K562 (cell line): ENCODE measurements at regions not wholly inside any gene's neighbourhood (a gene's known extent, or its start where the extent isn't known, plus 50 kb on each side); places are given as distances from the start of the nearest gene placed in this dataset.

ENCODE experiments used
- ATF7 ChIP-seq: fragments of 450-650 bp; IDR thresholded peaks from 2 replicates; pipeline ENCODE4 v1.7.1; 2014; ENCODE audit warnings: mild to moderate bottlenecking, moderate library complexity
- CC2D1A ChIP-seq: fragments of 450-650 bp; IDR thresholded peaks from 2 replicates; pipeline ENCODE4 v1.6.1; 2017; ENCODE audit warnings: mild to moderate bottlenecking
- CTCF ChIP-seq, 3 experiments: IDR thresholded peaks in 2 of 3; conservative IDR thresholded peaks in 1 of 3; 2 replicates each; pipeline ENCODE4 v1.5.1; 2011 to 2012; ENCODE audit warnings: low read length in 3 of 3, mild to moderate bottlenecking in 3 of 3, control low read depth in 2 of 3, improper control_type of control experiment in 1 of 3, inconsistent platforms in 1 of 3, low read depth in 1 of 3, mixed read lengths in 1 of 3, moderate library complexity in 1 of 3; ENCODE audit not compliant: insufficient read depth in 2 of 3
- FOSL1 ChIP-seq: fragments of 200-800 bp; sonication (Bioruptor generic); conservative IDR thresholded peaks from 2 replicates; pipeline ENCODE4 v1.6.1; 2016; ENCODE audit warnings: missing genetic modification characterization, missing compliant biosample characterization
- HDAC8 ChIP-seq: fragments of 450-650 bp; IDR thresholded peaks from 2 replicates; pipeline ENCODE4 v1.6.1; 2016; ENCODE audit warnings: mild to moderate bottlenecking, missing genetic modification characterization, moderate library complexity, missing compliant biosample characterization
- HLTF ChIP-seq: fragments of 450-650 bp; IDR thresholded peaks from 2 replicates; pipeline ENCODE4 v1.6.1; 2016
- HNRNPH1 ChIP-seq: fragments of 200-400 bp; formaldehyde crosslinking; optimal IDR thresholded peaks from 2 replicates; pipeline ENCODE3; 2017; ENCODE audit warnings: low read depth, mild to moderate bottlenecking, low read length, moderate library complexity
- MAFF ChIP-seq: IDR thresholded peaks from 2 replicates; pipeline ENCODE4 v1.6.1; 2012; ENCODE audit warnings: low read length, improper control_type of control experiment
- MAZ ChIP-seq, 2 experiments: fragments of 450-650 bp in 1 of 2; sonication (generic) in 1 of 2; formaldehyde crosslinking; IDR thresholded peaks in 1 of 2; conservative IDR thresholded peaks in 1 of 2; 2 replicates each; pipeline versions ENCODE4 v1.4.0 to v1.5.0; 2020; ENCODE audit warnings: mild to moderate bottlenecking in 1 of 2, missing genetic modification reagents in 1 of 2
- NR1H2 ChIP-seq: sonication (generic); formaldehyde crosslinking; IDR thresholded peaks from 2 replicates; pipeline ENCODE4 v1.4.0; 2020; ENCODE audit warnings: mild to moderate bottlenecking, missing genetic modification reagents
- NR2C1 ChIP-seq, 2 experiments: fragments of 450-650 bp; IDR thresholded peaks; 2 replicates each; pipeline ENCODE4 v1.6.1; 2017; ENCODE audit warnings: mild to moderate bottlenecking in 2 of 2, antibody characterized with exemption in 1 of 2, inconsistent platforms in 1 of 2, missing compliant biosample characterization in 1 of 2, missing genetic modification characterization in 1 of 2
- PBX2 ChIP-seq, 2 experiments: IDR thresholded peaks in 1 of 2; conservative IDR thresholded peaks in 1 of 2; 2 replicates each; pipeline ENCODE4 v1.6.1; 2016; ENCODE audit warnings: low read depth in 2 of 2, mild to moderate bottlenecking in 1 of 2, missing compliant biosample characterization in 1 of 2, missing genetic modification characterization in 1 of 2, moderate library complexity in 1 of 2
- RCOR1 ChIP-seq, 2 experiments: IDR thresholded peaks; 2 replicates each; pipeline ENCODE4 v1.6.1; 2012; ENCODE audit warnings: low read depth in 2 of 2, low read length in 2 of 2, borderline replicate concordance in 1 of 2, improper control_type of control experiment in 1 of 2
- SRSF9 ChIP-seq: fragments of 200-400 bp; formaldehyde crosslinking; IDR thresholded peaks from 2 replicates; pipeline ENCODE4 v1.6.1; 2017; ENCODE audit warnings: low read depth, low read length, borderline replicate concordance
- TEAD4 ChIP-seq, 2 experiments: sonication (generic) in 1 of 2; formaldehyde crosslinking in 1 of 2; IDR thresholded peaks; 2 replicates each; pipeline versions ENCODE4 v1.6.1 to v1.8.0; 2012 to 2022; ENCODE audit warnings: borderline replicate concordance in 1 of 2, inconsistent platforms in 1 of 2, low read length in 1 of 2, mild to moderate bottlenecking in 1 of 2, missing genetic modification reagents in 1 of 2
- ZNF3 ChIP-seq: fragments of 250-450 bp; sonication (Bioruptor Pico); IDR thresholded peaks from 2 replicates; pipeline ENCODE4 v1.5.0; 2021; ENCODE audit warnings: mild to moderate bottlenecking, moderate library complexity
- ZNF589 ChIP-seq: fragments of 200-800 bp; sonication (Bioruptor generic); IDR thresholded peaks from 2 replicates; pipeline ENCODE4 v1.6.1; 2016; ENCODE audit warnings: low read depth, missing genetic modification characterization, missing compliant biosample characterization
- ZNF717 ChIP-seq: fragments of 250-450 bp; sonication (Bioruptor Pico); IDR thresholded peaks from 2 replicates; pipeline ENCODE4 v1.5.0; 2021
- TF ChIP-seq, protein P1 (sequence below): fragments of 450-650 bp; formaldehyde crosslinking; IDR thresholded peaks from 2 replicates; pipeline ENCODE4 v1.4.0; 2020; ENCODE audit warnings: mild to moderate bottlenecking, moderate library complexity
- TF ChIP-seq, protein P2 (sequence below): sonication (generic); formaldehyde crosslinking; IDR thresholded peaks from 2 replicates; pipeline ENCODE4 v1.8.0; 2022; ENCODE audit warnings: mild to moderate bottlenecking, missing genetic modification reagents

- TF ChIP-seq NR1H2 (CRISPR knock-in tag) (no peak), ZNF3 (CRISPR knock-in tag) (no peak), MAZ (CRISPR knock-in tag; conservative IDR thresholded peaks at IDR 0.05 in 1 of 2, IDR thresholded peaks at IDR 0.05 in 1 of 2) (0 out of 4 replicates have a peak, but pooled peaks of 1 of the 2 experiments have one; percentile 23), HLTF (no peak), PBX2 (CRISPR knock-in tag; IDR thresholded peaks at IDR 0.05; ENCODE audit: low read depth) (no peak), PBX2 (tag; conservative IDR thresholded peaks at IDR 0.05; ENCODE audit: low read depth) (peak; percentile 88), HDAC8 (tag) (no peak), MAFF (0 out of 2 replicates have a peak, but pooled peaks have one; percentile 5), TEAD4 (IDR thresholded peaks at IDR 0.05; ENCODE audit: low read length) (no peak), TEAD4 (CRISPR knock-in tag; IDR thresholded peaks at IDR 0.05; ENCODE audit: borderline replicate concordance) (no peak), CTCF (IDR thresholded peaks at IDR 0.05 in 2 of 3, conservative IDR thresholded peaks at IDR 0.05 in 1 of 3; ENCODE audit: insufficient read depth in 2 of 3, low read depth in 1 of 3, low read length in 3 of 3) (peak; percentile 85 to 94 (median 90)), HNRNPH1 (no peak), ZNF589 (CRISPR knock-in tag) (no peak), ATF7 (no peak; the same call in 1 of the 2 replicates), RCOR1 (IDR thresholded peaks at IDR 0.05; ENCODE audit: borderline replicate concordance in 1 of 2, low read depth in 2 of 2, low read length in 2 of 2) (peak in 1 of 2 experiments; percentile 82; a peak in 2 of 4 replicates), ZNF717 (CRISPR knock-in tag) (no peak), FOSL1 (tag) (peak; percentile 34; the same call in 1 of the 2 replicates), SRSF9 (no peak), NR2C1 (IDR thresholded peaks at IDR 0.05) (no peak), NR2C1 (tag; IDR thresholded peaks at IDR 0.05) (no peak), CC2D1A (0 out of 2 replicates have a peak, but pooled peaks have one; percentile 27)
- TF ChIP-seq, protein P1, sequence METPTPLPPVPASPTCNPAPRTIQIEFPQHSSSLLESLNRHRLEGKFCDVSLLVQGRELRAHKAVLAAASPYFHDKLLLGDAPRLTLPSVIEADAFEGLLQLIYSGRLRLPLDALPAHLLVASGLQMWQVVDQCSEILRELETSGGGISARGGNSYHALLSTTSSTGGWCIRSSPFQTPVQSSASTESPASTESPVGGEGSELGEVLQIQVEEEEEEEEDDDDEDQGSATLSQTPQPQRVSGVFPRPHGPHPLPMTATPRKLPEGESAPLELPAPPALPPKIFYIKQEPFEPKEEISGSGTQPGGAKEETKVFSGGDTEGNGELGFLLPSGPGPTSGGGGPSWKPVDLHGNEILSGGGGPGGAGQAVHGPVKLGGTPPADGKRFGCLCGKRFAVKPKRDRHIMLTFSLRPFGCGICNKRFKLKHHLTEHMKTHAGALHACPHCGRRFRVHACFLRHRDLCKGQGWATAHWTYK: no peak
- TF ChIP-seq, protein P2, sequence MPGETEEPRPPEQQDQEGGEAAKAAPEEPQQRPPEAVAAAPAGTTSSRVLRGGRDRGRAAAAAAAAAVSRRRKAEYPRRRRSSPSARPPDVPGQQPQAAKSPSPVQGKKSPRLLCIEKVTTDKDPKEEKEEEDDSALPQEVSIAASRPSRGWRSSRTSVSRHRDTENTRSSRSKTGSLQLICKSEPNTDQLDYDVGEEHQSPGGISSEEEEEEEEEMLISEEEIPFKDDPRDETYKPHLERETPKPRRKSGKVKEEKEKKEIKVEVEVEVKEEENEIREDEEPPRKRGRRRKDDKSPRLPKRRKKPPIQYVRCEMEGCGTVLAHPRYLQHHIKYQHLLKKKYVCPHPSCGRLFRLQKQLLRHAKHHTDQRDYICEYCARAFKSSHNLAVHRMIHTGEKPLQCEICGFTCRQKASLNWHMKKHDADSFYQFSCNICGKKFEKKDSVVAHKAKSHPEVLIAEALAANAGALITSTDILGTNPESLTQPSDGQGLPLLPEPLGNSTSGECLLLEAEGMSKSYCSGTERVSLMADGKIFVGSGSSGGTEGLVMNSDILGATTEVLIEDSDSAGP (CRISPR knock-in tag): no peak
Observed at GRCh38 chr7:142603870-142604448, 145.3 kb upstream of the PRSS1 start (continued).
